NCI-H2227 treated with DMSO at 0.1 percent for 48 hours (cell line): ENCODE measurements at regions not wholly inside any gene's neighbourhood (a gene's known extent, or its start where the extent isn't known, plus 50 kb on each side); places are given as distances from the start of the nearest gene placed in this dataset.
A peak's percentile ranks its signal among the peaks of the same experiment; 100 is the strongest.
"Not testable (repeated sequence)": the region's sequence is repeated elsewhere in the genome, so short reads cannot be mapped to it uniquely, and the experiment has no call there.

ENCODE experiments used
- DNase-seq: peaks from one replicate; lab custom pipeline; 2025; lab: John Stamatoyannopoulos, UW

DNA sequence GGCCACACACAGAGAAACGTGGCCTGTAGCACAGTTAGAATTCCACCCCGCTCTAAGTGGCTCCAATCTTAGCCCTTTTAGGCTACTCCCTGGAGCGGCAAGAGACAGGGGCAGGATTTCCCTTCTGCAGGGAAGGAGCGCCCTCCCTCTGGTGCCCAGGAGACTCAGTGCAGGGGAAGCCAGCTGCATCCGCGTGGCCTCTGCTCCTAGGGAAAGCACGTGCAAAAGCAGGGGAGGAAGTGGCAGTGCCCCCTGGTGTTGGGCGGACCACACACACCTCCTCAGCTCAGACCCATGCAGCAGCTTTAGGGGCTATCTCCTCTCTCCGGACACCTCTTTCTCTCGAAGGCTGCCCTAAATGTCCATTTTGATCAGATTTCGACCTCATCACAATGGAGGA lies 50.0 kb downstream of the SPRING1 start:
- DNase-seq = no peak

DNA sequence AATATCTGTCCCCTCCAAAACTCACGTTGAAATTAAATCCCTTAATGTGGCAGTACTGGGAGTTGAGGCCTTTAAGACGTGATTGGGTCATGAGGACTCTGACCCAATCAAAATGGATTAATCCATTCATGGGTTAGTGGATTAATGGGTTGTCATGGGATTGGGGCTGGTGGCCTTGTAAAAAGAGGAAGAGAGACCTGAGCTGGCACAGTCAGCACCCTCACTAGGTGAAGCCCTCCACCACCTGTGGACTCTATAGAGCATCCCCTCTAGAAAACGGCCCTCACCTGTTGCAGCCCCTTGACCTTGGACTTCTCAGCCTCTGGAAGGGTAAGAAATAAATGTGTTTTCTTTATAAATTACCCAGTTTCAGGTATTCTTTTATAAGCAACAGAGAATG lies 53.0 kb downstream of the SPRING1 start:
- DNase-seq = no peak

DNA sequence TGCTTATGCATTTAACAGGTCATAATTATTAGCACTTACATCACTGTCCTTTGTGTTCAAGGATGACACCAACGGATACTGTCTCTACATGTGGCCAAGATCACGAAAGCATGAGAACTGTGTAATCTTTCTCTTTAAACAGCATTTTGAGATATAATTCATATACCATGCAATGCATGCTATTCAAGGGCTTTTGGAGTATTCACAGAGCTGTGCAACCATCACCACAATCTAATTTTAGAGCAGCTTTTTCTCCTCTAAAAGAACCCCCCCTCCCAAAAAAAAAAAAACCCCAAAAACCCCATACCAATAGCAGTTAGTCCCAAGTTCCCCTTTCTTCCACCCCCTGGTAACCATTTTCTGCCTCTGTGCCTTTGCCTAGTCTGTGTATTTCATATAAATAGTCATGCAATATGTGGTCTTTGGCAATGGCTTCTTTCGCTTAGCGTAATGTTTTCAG lies 60.6 kb downstream of the SPRING1 start:
- DNase-seq = no peak

DNA sequence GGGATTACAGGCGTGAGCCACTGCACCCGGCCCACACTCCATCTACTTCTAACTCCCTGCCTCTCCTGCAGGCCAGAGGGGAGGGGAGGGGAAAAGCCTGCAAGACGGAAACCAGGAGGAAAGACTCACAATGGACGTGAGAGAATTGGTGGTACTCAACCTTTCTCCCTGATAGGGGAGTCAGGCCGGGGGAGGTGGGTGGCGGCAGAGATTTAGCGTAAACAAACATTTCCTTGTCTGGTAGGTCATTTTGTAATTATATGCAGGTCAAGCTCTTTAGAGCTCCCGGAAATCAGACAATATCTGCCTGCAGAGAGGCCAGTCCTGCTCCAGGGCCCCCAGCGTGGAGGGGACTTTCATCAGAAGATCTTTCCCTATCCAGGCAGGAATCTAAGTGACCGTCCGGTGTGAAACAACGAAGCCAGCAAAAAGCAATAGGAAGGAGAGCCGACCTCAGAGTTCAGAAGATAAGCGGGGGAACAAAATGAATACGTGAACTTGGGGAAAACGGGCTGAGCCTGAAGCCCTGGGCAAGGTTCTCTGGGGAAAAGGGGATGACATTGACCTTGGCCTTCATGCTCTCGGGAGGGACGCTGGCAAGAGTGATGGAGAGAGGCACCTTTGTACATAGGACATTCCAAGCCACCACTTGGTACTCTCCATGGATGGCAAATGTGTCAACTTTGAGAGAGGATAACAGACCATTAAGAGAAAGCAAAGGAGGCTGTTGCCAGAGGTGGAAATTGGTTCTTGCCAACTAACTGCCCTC lies 62.3 kb downstream of the SPRING1 start:
- peak; percentile 53 for DNase-seq

DNA sequence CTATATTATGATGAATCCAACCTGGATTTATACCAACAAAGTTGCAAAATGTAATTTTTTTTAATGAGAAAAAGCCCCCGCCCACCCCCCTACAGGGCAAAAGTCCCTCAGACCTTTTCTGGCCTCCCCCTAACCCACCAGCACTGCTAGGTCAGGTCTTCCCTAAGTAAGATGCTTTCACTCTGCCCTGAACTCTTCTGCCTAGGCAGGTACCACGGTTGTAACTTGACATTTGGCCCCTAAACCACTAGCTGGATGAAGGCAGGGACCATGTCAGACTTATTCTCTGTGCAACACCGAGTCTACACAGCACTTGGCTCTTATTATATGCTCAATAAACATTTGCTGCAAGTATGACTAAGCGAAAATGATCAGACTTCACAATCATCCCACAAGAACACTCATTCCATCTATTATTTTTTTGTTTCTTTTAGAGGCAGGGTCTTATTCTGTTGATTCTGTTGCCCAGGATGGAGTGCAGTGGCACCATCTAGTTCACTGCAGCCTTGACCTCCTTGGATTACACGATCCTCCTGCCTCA lies 63.2 kb downstream of the SPRING1 start:
- DNase-seq = no peak

DNA sequence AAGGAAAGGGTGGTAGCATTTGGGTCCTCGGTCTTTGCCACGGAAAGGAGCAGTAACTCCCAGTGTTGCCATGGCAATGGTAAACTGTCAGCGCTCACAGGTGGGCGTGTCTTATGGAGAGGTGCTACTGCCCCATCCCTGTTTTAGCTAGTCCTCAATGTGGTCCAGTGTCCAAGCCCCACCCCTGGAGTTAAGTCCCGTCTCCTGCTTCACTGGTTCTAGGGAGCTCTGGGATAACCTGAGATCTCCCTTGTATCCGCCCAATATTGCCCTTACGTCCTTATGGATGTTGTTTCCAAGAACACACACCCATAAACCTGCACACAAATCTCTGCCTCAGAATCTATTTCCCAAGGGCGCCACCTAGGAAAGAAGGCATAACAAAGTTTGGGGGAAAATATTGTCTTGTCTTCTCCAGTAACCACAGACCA lies 64.2 kb downstream of the SPRING1 start:
- DNase-seq = no peak

DNA sequence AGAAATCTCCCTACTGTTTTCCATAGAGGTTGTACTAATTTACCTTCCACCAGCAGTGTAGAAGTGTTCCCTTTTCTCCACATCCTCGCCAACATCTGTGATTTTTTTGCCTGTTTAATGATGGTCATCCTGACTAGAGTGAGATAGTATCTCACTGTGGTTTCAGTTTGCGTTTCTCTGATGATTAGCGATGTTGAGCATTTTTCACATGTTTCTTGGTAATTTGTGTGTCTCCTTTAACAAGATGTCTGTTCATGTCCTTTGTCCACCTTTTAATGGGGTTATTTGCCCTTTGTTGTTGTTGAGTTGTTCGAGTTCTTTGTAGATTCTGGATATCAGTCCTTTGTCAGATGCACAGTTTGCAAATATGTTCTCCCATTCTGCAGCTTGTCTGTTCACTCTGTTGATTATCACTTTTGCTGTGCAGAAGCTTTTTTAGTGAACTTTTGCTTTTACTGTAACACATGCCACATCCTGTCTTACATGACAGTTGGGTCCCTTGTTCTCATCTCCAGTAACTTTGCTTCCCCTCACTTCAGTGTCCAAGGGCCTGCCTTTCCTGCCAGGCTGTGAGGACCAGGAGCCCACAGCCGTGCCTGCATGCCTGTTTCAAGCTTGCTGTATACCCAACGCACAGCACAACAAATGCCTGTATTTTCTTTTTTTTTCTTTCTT lies 64.9 kb downstream of the SPRING1 start:
- DNase-seq = no peak

DNA sequence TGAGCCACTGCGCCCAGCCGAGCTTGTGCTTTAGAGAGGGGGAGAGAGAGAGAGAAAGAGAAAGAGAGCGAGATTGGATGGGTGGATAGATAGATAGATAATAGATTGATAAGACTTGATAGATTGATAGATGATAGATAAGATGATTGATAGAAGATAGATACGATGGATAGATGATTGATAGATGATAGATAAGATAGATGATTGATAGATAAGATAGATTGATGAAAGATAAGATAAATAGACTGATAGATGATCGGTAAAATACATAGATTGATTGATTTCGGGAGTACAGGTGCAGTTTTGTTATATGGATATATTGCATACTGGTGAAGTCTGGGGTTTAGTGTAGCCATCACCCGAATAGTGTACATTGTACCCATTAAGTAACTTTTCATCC lies 65.9 kb downstream of the SPRING1 start:
- DNase-seq = no peak

DNA sequence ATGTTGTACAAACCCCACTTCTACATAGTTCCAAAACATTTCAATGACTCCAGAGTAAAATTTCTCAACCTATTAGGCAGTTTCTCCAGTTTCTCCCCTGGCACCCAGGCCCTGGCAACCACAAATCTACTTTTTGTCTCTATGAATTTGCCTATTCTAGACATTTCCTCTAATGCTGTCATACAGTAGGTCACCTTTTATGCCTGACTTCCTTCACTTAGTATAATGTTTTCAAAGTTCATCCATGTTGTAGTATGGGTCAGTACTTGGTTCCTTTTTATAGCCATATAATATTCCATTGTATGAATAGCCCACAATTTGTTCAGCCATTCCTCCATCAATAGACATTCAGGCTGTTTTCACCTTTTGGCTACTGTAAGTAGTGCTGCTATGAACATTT lies 67.0 kb downstream of the SPRING1 start:
- DNase-seq = no peak

DNA sequence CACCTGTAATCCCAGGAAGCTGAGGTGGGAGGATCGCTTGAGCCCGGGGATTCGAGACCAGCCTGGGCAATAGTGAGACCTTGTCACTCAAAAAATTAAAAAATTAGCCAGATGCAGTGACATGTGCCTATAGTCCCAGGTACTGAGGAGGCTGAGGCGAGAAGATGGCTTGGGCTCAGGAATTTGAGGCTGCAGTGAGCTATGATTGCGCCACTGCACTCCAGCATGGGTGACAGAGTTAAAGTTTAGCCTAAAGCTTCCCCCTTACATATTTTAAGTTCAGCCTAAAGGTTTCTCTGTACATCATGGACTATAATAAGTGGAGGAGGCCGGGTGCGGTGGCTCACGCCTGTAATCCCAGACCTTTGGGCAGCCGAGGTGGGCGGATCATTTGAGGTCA lies 70.1 kb downstream of the SPRING1 start:
- DNase-seq = no peak

DNA sequence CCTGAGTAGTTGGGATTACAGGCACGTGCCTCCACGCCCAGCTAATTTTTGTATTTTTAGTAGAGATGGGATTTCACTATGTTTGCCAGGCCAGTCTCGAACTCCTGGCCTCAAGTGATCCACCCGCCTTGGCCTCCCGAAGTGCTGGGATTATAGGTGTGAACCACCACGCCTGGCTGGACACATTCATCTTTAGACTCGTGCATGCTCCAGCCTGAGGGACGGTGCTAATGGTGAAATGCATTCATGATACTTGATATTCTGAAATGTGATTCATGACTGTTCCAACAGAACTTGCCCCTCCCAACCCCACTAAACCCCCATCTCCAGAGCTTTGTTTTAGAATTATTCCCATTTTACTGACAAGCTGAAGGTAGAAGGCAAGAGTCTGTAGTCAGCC lies 71.0 kb downstream of the SPRING1 start:
- DNase-seq = not testable (repeated sequence)

DNA sequence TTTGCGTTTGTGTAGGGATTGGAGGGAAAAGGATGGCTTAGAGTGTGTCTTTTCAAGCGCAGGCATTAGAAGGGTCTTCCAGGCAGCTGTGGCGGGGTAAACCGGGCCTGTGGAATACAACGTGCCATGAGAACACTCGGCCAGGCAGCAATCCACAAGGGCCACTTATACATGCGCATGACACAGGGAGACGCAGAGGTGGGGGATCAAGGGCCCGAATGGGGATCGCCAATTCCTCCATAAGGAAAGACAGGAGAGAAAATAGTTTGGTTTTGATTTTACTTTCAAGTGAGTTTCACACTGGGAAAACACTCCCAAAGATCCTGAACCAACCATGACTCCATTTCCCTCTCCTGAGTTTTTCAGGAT lies 71.6 kb downstream of the SPRING1 start:
- no peak for DNase-seq

DNA sequence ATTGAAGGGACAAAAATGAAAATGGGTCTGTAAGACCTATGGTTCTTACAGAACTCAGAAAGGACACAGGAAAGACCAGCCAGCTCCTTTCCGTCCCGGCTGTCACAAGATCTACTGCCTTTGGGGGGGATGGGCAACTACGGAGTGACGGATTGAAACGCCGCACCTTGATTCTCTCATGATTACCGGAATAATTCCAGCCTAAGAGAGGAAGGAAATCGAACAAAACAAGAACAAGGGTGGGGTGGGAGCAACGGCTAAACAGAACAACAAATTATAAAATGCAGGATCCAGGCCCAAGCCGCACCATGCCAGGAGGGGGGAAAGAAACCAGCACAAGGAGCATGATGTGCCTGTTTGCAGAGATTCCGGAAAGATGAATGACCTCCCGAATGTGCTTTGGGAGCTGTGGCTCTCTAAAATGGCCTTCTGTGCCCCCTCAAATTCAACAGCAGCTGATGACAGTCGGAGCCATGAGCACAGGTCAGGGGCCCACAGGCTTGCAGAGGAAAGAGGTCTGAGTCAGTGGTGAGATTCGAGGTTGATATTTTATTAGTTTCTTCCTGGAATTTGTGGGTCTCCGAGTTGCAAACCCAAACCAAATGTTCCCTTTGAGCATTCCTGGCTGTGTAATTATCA lies 72.1 kb downstream of the SPRING1 start:
- no peak for DNase-seq

DNA sequence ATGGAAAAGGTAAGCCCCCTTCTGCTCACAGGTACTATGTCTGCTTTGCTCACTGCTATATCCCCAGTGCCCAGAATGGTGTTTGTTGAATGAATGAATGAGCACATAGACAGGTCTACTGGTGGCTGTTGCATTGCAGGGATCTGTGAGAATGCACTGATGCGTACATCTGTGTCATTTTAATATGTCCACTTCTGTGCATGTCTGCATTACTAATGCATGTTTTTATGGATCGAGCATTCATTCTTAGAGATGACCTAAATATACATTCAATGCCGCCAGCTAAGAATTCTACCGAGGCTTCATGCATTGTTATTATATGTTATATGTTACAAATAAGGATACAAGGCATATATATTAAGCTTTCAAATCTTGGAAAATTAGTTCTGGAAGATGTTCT lies 73.8 kb downstream of the SPRING1 start:
- DNase-seq = no peak

DNA sequence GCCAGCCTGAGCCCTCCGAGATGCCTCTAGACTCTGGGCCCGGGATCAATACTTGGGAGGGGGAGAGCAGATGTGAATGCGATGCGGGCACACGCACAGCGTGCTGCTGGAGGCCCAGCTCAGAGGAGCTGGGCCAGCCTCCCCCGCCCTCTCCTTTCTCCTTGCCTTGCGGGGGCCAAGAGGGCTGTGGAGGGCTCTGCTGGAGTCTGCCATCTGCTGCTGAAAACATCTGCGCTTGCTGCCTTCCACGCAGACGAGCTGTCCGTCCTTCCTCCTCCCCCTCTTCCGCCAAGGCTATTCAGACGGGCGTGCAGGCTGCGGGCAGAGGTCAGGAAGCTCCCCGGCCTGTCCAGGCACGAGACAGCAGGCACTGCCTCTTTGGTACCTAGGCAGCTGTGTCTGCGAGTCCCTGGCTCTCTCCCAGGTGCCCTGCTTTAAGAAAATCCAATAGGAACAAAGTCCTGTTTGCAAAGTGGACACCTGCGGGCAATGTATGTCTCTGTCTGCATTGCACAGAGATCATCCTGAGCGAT lies 75.2 kb downstream of the SPRING1 start:
- DNase-seq = peak; percentile 48

DNA sequence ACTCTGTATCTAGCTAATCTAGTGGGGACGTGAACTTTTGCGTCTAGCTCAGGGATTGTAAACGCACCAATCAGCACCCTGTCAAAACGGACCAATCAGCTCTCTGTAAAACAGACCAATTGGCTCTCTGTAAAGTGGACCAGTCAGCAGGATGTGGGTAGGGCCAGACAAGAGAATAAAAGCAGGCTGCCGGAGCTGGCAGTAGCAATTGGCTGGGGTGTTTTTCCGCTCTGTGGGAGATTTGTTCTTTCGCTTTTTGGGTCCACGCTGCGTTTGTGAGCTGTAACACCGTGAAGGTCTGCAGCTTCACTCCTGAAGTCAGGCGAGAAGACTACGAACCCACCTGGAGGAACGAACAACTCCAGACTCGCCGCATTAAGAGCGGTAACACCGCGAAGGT lies 76.5 kb downstream of the SPRING1 start:
- DNase-seq = no peak

DNA sequence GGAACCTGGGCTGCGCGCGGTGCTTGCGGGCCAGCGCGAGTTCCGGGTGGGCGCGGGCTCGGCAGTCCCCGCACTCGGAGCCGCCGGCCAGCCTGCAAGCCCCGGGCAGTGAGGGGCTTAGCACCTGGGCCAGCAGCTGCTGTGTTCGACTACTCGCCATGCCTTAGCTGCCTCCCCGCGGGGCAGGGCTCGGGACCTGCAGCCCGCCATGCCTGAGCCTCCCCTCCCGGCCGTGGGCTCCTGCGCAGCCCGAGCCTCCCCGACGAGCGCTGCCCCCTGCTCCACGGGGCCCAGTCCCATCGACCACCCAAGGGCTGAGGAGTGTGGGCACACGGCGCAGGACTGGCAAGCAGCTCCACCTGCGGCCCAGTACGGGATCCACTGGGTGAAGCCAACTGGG lies 77.1 kb downstream of the SPRING1 start:
- not testable (repeated sequence) for DNase-seq

DNA sequence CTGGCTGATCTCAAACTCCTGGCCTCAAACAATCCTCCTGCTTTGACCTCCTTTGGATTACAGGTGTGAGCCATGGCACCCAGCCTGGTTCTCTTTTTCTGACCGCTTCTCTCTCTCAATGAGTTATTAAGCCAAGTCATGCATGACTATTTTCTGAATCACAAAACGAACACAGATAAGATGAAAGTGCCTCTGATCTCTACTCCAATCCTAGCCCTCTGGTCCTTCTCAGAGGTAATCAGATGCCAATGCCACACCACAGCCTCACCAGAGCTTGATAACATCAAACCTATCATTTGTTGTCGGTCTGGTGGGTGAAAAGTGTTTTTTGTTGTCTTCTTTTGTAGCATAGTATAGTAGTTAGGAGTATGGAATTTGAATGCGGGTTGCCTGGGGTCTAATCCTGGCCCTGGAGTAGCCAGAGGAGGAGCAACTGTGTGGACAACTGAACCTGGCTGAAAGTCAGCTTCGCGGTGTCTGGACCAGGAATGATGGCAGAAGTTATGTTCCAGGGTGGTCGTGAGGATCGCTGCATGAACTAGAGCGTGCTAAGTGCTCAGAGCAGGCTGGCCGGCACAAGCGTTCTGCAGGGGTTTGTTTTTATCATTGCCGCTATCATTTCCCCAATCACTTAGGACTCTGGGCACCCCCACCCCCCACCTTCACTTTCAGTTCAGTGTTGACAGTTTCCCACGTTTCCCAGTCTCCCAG lies 77.9 kb downstream of the SPRING1 start:
- no peak for DNase-seq

DNA sequence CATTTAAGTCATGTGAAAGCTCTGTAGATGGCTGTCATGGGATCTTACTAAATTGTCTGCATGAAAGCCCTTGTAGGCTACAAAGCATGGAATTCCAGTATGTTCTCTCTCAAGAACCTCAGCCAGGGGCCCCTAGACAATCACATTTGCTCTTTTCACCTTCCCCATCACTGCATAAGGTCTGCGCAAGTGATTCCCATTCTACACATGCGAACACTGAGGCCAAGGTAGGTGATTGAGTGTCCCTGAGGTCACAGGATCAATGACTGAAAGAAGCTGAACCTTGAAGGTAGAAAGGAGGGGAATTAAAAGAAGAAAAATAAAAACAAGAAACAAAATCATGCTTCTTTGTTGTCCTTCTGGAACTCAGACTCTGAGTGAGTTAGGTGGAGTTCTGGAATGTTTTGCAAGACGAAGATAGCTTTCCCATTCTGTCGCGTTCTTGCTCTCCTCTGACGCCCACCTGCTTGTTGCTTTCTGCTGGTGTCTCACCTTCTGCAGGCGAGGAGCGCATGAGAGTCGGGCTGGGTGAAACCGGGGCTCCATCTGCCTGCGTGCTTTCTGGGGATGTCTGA lies 79.9 kb downstream of the SPRING1 start:
- DNase-seq = no peak

DNA sequence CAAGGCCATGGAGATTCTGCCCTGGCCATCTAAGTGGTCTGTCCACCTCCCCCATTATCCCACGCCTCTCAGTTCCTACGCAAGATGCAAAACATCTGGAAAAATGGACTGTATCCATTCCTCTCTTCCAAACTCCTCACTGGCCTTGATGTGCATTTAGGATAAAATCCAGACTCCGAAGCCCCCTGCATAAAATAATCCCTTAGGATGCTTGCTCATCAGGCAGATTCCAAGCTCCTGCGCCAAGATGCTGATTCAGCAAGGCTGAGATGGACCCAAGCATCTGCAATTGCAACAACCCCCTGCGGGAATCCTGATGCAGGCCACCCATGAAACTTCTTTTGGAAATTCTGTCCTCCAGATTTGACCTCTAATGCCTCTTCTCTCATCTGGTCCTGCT lies 81.6 kb downstream of the SPRING1 start:
- no peak for DNase-seq

DNA sequence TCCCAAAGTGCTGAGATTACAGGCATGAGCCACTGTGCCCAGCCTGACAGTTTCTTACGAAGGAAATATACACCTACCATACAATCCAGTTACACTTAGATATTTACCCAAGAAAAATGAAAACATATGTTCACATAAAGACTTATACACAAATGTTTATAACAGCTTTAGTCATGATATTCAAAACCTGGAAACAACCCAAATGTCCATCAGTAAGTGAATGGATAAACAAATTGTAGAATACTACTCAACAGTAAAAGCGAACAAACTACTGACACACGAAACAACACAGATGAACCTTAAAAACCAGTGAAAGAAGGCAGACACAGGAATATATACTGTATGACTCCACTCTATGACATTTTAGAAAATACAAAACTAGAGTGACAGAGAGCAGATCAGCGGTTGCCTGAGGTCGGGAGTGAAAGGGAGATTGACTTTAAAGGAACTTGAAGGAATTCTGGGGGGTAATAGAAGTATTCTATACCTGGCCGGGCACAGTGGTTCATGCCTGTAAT lies 83.6 kb downstream of the SPRING1 start:
- DNase-seq = no peak
